Activated CD4-positive, CD25-positive, alpha-beta regulatory T cell (primary cell): ENCODE measurements at regions not wholly inside any gene's neighbourhood (a gene's known extent, or its start where the extent isn't known, plus 50 kb on each side); places are given as distances from the start of the nearest gene placed in this dataset.

Experiments used
- DNase-seq, 4 experiments: peaks; one replicate each; lab custom pipeline; 2025; lab: John Stamatoyannopoulos, UW

GRCh38 chr1:58911841-58912499 lies 128.1 kb upstream of the JUN start:
- no peak for DNase-seq

GRCh38 chr1:58914925-58915324 lies 131.1 kb upstream of the JUN start:
- no peak for DNase-seq

- no peak for DNase-seq
Measured at GRCh38 chr1:58917436-58917835, 133.6 kb upstream of the JUN start.

- DNase-seq = no peak
Measured at GRCh38 chr1:58919226-58919958, 135.5 kb upstream of the JUN start.

- DNase-seq = no peak
Measured at GRCh38 chr1:58919959-58920321, 136.1 kb upstream of the JUN start.

GRCh38 chr1:58921342-58921741 lies 137.5 kb upstream of the JUN start:
- DNase-seq = no peak

GRCh38 chr1:58921751-58922150 lies 137.9 kb upstream of the JUN start:
- no peak for DNase-seq

- peak in 1 of 4 experiments; percentile 11 for DNase-seq
Measured at GRCh38 chr1:58922302-58923089, 138.6 kb upstream of the JUN start.

- no peak for DNase-seq
Measured at GRCh38 chr1:58923090-58923470, 139.2 kb upstream of the JUN start.

GRCh38 chr1:58924016-58924565 lies 140.2 kb upstream of the JUN start:
- no peak for DNase-seq

GRCh38 chr1:58924821-58925220 lies 141.0 kb upstream of the JUN start:
- no peak for DNase-seq

- no peak for DNase-seq
Measured at GRCh38 chr1:58925247-58925646, 141.4 kb upstream of the JUN start.

- no peak for DNase-seq
Measured at GRCh38 chr1:58926152-58926551, 142.3 kb upstream of the JUN start.

GRCh38 chr1:58927041-58927721 lies 143.3 kb upstream of the JUN start:
- DNase-seq = no peak

- DNase-seq = no peak
Measured at GRCh38 chr1:58927722-58928085, 143.9 kb upstream of the JUN start.

GRCh38 chr1:58928514-58928913 lies 144.7 kb upstream of the JUN start:
- DNase-seq = no peak

GRCh38 chr1:58929671-58930325 lies 146.0 kb upstream of the JUN start:
- peak in 2 of 4 experiments; percentile 19 to 28 for DNase-seq

GRCh38 chr1:58931024-58931423 lies 147.2 kb upstream of the JUN start:
- DNase-seq = no peak

GRCh38 chr1:58931756-58932155 lies 147.9 kb upstream of the JUN start:
- no peak for DNase-seq

GRCh38 chr1:58932859-58933598 lies 149.2 kb upstream of the JUN start:
- DNase-seq = no peak

GRCh38 chr1:58933599-58933926 lies 149.7 kb upstream of the JUN start:
- no peak for DNase-seq
